HepG2 (cell line): ENCODE measurements at regions not wholly inside any gene's neighbourhood (a gene's known extent, or its start where the extent isn't known, plus 50 kb on each side); places are given as distances from the start of the nearest gene placed in this dataset.
A peak's percentile ranks its signal among the peaks of the same experiment; 100 is the strongest.

Experiments
- CREB1 ChIP-seq, 2 experiments: fragments of 450-650 bp in 1 of 2; IDR thresholded peaks; 2 replicates each; pipeline ENCODE4 v1.6.1; 2016 to 2017; ENCODE audit warnings: control low read depth in 1 of 2, mild to moderate bottlenecking in 1 of 2, missing compliant biosample characterization in 1 of 2, missing genetic modification characterization in 1 of 2
- EED ChIP-seq: sonication (generic); formaldehyde crosslinking; IDR thresholded peaks from 2 replicates; pipeline ENCODE4 v1.5.0; 2020; ENCODE audit warnings: mild to moderate bottlenecking, missing genetic modification reagents
- GTF2F1 ChIP-seq: fragments of 150-350 bp; IDR thresholded peaks from 2 replicates; pipeline ENCODE4 v1.6.1; 2014; ENCODE audit warnings: low read length
- IRF2 ChIP-seq: IDR thresholded peaks from 2 replicates; pipeline ENCODE4 v1.6.1; 2018; ENCODE audit warnings: missing genetic modification reagents, missing compliant biosample characterization
- IRX3 ChIP-seq: sonication (generic); formaldehyde crosslinking; IDR thresholded peaks from 2 replicates; pipeline ENCODE4 v1.8.1; 2023; ENCODE audit warnings: mild to moderate bottlenecking, low read depth, missing genetic modification reagents, borderline replicate concordance
- MAZ ChIP-seq, 2 experiments: sonication (generic) in 1 of 2; formaldehyde crosslinking in 1 of 2; IDR thresholded peaks; 2 replicates each; pipeline versions ENCODE4 v1.5.0 to v1.6.1; 2012 to 2020; ENCODE audit warnings: low read depth in 2 of 2, mild to moderate bottlenecking in 2 of 2, borderline replicate concordance in 1 of 2, improper control_type of control experiment in 1 of 2, low read length in 1 of 2, missing genetic modification reagents in 1 of 2, moderate library complexity in 1 of 2
- NCOR1 ChIP-seq: fragments of 200-600 bp; sonication (generic); IDR thresholded peaks from 2 replicates; pipeline ENCODE4 v1.7.0; 2017; ENCODE audit warnings: antibody characterized with exemption, low read length, borderline replicate concordance
- RXRA ChIP-seq: sonication (generic); formaldehyde crosslinking; IDR thresholded peaks from 2 replicates; pipeline ENCODE4 v1.5.1; 2020; ENCODE audit warnings: missing genetic modification reagents
- SCMH1 ChIP-seq: sonication (generic); formaldehyde crosslinking; IDR thresholded peaks from 2 replicates; pipeline ENCODE4 v1.9.0; 2021; ENCODE audit warnings: missing genetic modification reagents, mild to moderate bottlenecking, borderline replicate concordance
- TBP ChIP-seq: sonication (generic); formaldehyde crosslinking; IDR thresholded peaks from 2 replicates; pipeline ENCODE4 v1.5.0; 2020; ENCODE audit warnings: missing genetic modification reagents
- ZMAT3 ChIP-seq: sonication (generic); formaldehyde crosslinking; conservative IDR thresholded peaks from 2 replicates; pipeline ENCODE4 v1.7.0; 2021; ENCODE audit warnings: missing genetic modification reagents
- ZNF251 ChIP-seq: sonication (generic); formaldehyde crosslinking; IDR thresholded peaks from 2 replicates; pipeline ENCODE4 v1.9.0; 2021; ENCODE audit warnings: mild to moderate bottlenecking, missing genetic modification reagents
- ZNF556 ChIP-seq: sonication (generic); formaldehyde crosslinking; IDR thresholded peaks from 2 replicates; pipeline ENCODE4 v1.4.0; 2020; ENCODE audit warnings: mild to moderate bottlenecking, missing genetic modification reagents, borderline replicate concordance
- ZNF605 ChIP-seq: sonication (generic); formaldehyde crosslinking; IDR thresholded peaks from 2 replicates; pipeline ENCODE4 v1.8.0; 2022; ENCODE audit warnings: mild to moderate bottlenecking, missing genetic modification reagents
- ZNF614 ChIP-seq: IDR thresholded peaks from 2 replicates; pipeline ENCODE4 v1.6.1; 2018; ENCODE audit warnings: missing biosample characterization, missing genetic modification reagents, inconsistent platforms, borderline replicate concordance
- ZNF660 ChIP-seq: sonication (generic); formaldehyde crosslinking; IDR thresholded peaks from 2 replicates; pipeline ENCODE4 v1.5.1; 2020; ENCODE audit warnings: mild to moderate bottlenecking, low read depth, missing genetic modification reagents, borderline replicate concordance
- ZSCAN9 ChIP-seq: IDR thresholded peaks from 2 replicates; pipeline ENCODE4 v1.6.1; 2016; ENCODE audit warnings: borderline replicate concordance
- TF ChIP-seq, protein P1 (sequence below): sonication (generic); formaldehyde crosslinking; IDR thresholded peaks from 2 replicates; pipeline ENCODE4 v1.4.0; 2020; ENCODE audit warnings: missing genetic modification reagents, borderline replicate concordance
- TF ChIP-seq, protein P2 (sequence below): sonication (generic); formaldehyde crosslinking; IDR thresholded peaks from 2 replicates; pipeline ENCODE4 v1.4.0; 2020; ENCODE audit warnings: missing genetic modification reagents, borderline replicate concordance
- TF ChIP-seq, protein P3 (sequence below): sonication (generic); formaldehyde crosslinking; IDR thresholded peaks from 2 replicates; pipeline ENCODE4 v1.4.0; 2020; ENCODE audit warnings: missing genetic modification reagents
- TF ChIP-seq, protein P4 (sequence below): sonication (generic); formaldehyde crosslinking; IDR thresholded peaks from 2 replicates; pipeline ENCODE4 v1.5.1; 2020; ENCODE audit warnings: mild to moderate bottlenecking, missing genetic modification reagents

DNA sequence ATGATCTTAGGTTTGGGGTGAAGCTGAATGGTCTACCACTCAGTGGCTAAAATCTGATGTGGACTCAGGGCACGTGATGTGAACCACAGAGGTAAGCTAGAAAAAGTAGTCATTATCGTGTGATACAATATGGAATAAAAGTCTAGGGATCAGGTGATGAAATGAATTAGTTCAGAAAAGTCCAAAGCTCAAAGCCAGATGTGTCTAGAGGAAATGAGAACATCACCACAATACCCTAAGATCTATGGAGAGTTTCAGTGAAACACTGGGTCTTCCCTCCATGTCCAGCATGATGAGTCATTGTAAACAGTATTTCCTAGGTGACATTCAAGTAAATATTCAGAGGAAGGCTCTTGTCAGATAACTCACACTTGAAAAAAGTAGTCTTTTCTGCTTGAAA is 1257.4 kb upstream of the ZEB2 start (continued):
- TF ChIP-seq, protein P1, sequence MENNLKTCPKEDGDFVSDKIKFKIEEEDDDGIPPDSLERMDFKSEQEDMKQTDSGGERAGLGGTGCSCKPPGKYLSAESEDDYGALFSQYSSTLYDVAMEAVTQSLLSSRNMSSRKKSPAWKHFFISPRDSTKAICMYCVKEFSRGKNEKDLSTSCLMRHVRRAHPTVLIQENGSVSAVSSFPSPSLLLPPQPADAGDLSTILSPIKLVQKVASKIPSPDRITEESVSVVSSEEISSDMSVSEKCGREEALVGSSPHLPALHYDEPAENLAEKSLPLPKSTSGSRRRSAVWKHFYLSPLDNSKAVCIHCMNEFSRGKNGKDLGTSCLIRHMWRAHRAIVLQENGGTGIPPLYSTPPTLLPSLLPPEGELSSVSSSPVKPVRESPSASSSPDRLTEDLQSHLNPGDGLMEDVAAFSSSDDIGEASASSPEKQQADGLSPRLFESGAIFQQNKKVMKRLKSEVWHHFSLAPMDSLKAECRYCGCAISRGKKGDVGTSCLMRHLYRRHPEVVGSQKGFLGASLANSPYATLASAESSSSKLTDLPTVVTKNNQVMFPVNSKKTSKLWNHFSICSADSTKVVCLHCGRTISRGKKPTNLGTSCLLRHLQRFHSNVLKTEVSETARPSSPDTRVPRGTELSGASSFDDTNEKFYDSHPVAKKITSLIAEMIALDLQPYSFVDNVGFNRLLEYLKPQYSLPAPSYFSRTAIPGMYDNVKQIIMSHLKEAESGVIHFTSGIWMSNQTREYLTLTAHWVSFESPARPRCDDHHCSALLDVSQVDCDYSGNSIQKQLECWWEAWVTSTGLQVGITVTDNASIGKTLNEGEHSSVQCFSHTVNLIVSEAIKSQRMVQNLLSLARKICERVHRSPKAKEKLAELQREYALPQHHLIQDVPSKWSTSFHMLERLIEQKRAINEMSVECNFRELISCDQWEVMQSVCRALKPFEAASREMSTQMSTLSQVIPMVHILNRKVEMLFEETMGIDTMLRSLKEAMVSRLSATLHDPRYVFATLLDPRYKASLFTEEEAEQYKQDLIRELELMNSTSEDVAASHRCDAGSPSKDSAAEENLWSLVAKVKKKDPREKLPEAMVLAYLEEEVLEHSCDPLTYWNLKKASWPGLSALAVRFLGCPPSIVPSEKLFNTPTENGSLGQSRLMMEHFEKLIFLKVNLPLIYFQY: peak; percentile 35; the same call in 1 of the 2 replicates
- no peak for TF ChIP-seq MAZ (IDR thresholded peaks at IDR 0.05; ENCODE audit: borderline replicate concordance, low read depth, low read length)
- TF ChIP-seq MAZ (CRISPR knock-in tag; IDR thresholded peaks at IDR 0.05; ENCODE audit: low read depth): no peak
- no peak for TF ChIP-seq TBP
- peak; percentile 58; the same call in 1 of the 2 replicates for TF ChIP-seq IRF2 (CRISPR knock-in tag)
- TF ChIP-seq EED (CRISPR knock-in tag): no peak
- TF ChIP-seq CREB1 (IDR thresholded peaks at IDR 0.05): peak; percentile 61
- TF ChIP-seq CREB1 (CRISPR knock-in tag; IDR thresholded peaks at IDR 0.05): peak; percentile 64
- peak; percentile 41; the same call in 1 of the 2 replicates for TF ChIP-seq ZNF614 (CRISPR knock-in tag)
- peak; percentile 33; the same call in 1 of the 2 replicates for TF ChIP-seq ZNF556 (CRISPR knock-in tag)
- TF ChIP-seq, protein P2, sequence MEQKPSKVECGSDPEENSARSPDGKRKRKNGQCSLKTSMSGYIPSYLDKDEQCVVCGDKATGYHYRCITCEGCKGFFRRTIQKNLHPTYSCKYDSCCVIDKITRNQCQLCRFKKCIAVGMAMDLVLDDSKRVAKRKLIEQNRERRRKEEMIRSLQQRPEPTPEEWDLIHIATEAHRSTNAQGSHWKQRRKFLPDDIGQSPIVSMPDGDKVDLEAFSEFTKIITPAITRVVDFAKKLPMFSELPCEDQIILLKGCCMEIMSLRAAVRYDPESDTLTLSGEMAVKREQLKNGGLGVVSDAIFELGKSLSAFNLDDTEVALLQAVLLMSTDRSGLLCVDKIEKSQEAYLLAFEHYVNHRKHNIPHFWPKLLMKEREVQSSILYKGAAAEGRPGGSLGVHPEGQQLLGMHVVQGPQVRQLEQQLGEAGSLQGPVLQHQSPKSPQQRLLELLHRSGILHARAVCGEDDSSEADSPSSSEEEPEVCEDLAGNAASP: no peak
- no peak for TF ChIP-seq ZMAT3 (CRISPR knock-in tag)
- TF ChIP-seq ZNF251 (CRISPR knock-in tag): no peak
- TF ChIP-seq ZNF605: no peak
- TF ChIP-seq RXRA: no peak
- TF ChIP-seq GTF2F1: no peak
- TF ChIP-seq, protein P3, sequence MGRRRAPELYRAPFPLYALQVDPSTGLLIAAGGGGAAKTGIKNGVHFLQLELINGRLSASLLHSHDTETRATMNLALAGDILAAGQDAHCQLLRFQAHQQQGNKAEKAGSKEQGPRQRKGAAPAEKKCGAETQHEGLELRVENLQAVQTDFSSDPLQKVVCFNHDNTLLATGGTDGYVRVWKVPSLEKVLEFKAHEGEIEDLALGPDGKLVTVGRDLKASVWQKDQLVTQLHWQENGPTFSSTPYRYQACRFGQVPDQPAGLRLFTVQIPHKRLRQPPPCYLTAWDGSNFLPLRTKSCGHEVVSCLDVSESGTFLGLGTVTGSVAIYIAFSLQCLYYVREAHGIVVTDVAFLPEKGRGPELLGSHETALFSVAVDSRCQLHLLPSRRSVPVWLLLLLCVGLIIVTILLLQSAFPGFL (CRISPR knock-in tag): no peak
- TF ChIP-seq ZSCAN9 (CRISPR knock-in tag): peak; percentile 81; the same call in 1 of the 2 replicates
- no peak for TF ChIP-seq SCMH1 (CRISPR knock-in tag)
- TF ChIP-seq, protein P4, sequence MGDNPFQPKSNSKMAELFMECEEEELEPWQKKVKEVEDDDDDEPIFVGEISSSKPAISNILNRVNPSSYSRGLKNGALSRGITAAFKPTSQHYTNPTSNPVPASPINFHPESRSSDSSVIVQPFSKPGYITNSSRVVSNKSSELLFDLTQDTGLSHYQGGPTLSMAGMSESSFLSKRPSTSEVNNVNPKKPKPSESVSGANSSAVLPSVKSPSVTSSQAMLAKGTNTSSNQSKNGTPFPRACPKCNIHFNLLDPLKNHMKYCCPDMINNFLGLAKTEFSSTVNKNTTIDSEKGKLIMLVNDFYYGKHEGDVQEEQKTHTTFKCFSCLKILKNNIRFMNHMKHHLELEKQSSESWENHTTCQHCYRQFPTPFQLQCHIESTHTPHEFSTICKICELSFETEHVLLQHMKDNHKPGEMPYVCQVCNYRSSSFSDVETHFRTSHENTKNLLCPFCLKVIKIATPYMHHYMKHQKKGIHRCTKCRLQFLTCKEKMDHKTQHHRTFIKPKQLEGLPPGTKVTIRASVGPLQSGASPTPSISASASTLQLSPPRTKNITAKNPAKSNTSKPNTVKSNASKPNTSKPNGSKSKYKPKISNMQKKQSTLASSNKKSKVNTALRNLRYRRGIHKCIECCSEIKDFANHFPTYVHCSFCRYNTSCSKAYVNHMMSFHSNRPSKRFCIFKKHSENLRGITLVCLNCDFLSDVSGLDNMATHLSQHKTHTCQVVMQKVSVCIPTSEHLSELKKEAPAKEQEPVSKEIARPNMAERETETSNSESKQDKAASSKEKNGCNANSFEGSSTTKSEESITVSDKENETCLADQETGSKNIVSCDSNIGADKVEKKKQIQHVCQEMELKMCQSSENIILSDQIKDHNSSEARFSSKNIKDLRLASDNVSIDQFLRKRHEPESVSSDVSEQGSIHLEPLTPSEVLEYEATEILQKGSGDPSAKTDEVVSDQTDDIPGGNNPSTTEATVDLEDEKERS (CRISPR knock-in tag): no peak
- TF ChIP-seq NCOR1: peak; percentile 23; the same call in 1 of the 2 replicates
- no peak for TF ChIP-seq ZNF660
- TF ChIP-seq IRX3 (CRISPR knock-in tag): no peak
